B cell (primary cell): ENCODE measurements at regions not wholly inside any gene's neighbourhood (a gene's known extent, or its start where the extent isn't known, plus 50 kb on each side); places are given as distances from the start of the nearest gene placed in this dataset.

Experiments
- EZH2 ChIP-seq: IDR thresholded peaks from 2 replicates; pipeline ENCODE4 v1.6.1; 2012; ENCODE audit warnings: borderline replicate concordance, low read depth, mild to moderate bottlenecking, moderate library complexity, low read length; ENCODE audit not compliant: insufficient read depth, poor library complexity, severe bottlenecking
- TF ChIP-seq, protein P1 (sequence below): fragments of 200-600 bp; IDR thresholded peaks from one replicate; pipeline ENCODE4 v1.8.0; 2022; ENCODE audit warnings: antibody characterized with exemption, mild to moderate bottlenecking

DNA sequence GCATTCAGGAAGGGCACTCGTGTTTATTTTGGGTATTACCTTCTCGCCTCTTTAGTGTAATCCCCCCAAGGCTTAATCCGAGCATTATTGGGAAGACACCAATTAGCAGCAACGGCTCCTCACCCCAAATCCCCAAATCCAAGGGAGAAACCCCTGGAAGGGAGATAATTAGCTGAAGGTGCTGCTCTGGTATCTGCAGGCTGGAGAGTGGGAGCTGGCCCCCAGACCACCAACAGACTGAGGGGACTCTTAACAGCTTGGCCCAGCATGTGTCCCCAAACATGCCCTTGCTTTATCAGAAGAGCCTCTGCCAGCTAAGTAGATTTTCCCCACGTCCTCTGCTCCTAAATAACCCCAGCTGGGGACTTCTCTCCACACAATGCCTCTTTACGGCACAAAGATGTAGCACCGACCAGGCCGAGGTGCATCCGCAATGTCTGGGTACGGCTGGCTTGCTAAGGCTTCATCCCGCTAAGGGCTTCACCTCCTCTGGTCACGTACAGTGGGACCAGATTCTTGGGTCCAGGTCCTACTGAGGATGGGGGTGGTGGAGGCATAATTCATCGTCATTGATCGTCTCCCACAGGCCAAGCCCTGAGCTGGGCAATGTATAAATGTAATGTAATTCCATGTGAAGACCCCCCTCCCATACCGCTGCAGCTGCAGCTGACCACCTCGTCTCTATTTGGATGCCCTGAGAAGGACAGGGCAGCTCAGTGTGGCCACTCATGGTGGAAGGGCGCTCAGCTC lies 123.7 kb upstream of the GSC start:
- TF ChIP-seq, protein P1, sequence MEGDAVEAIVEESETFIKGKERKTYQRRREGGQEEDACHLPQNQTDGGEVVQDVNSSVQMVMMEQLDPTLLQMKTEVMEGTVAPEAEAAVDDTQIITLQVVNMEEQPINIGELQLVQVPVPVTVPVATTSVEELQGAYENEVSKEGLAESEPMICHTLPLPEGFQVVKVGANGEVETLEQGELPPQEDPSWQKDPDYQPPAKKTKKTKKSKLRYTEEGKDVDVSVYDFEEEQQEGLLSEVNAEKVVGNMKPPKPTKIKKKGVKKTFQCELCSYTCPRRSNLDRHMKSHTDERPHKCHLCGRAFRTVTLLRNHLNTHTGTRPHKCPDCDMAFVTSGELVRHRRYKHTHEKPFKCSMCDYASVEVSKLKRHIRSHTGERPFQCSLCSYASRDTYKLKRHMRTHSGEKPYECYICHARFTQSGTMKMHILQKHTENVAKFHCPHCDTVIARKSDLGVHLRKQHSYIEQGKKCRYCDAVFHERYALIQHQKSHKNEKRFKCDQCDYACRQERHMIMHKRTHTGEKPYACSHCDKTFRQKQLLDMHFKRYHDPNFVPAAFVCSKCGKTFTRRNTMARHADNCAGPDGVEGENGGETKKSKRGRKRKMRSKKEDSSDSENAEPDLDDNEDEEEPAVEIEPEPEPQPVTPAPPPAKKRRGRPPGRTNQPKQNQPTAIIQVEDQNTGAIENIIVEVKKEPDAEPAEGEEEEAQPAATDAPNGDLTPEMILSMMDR: no peak
- TF ChIP-seq EZH2: no peak
